GM21381 (cell line): ENCODE measurements at regions not wholly inside any gene's neighbourhood (a gene's known extent, or its start where the extent isn't known, plus 50 kb on each side); places are given as distances from the start of the nearest gene placed in this dataset.

Source experiments
- ATAC-seq: cut with Tn5 transposase; IDR thresholded peaks from one replicate; pipeline ENCODE4 v1.9.1; 2021; ENCODE audit warnings: mild to moderate bottlenecking, moderate library complexity; ENCODE audit not compliant: unreplicated experiment

GRCh38 chr3:82773207-82773606 lies 1011.8 kb upstream of the GBE1 start:
- ATAC-seq, result no peak

- ATAC-seq, result no peak
Observed at GRCh38 chr3:82764521-82764920, 1003.1 kb upstream of the GBE1 start.

GRCh38 chr3:82761858-82762257 lies 1000.4 kb upstream of the GBE1 start:
- no peak for ATAC-seq

- ATAC-seq, result no peak
Observed at GRCh38 chr3:82745544-82745943, 984.1 kb upstream of the GBE1 start.

- no peak for ATAC-seq
Observed at GRCh38 chr3:82743196-82743595, 981.8 kb upstream of the GBE1 start.

- no peak for ATAC-seq
Observed at GRCh38 chr3:82741346-82741745, 979.9 kb upstream of the GBE1 start.

GRCh38 chr3:82739390-82739789 lies 977.9 kb upstream of the GBE1 start:
- ATAC-seq, result no peak

GRCh38 chr3:82736696-82737277 lies 975.3 kb upstream of the GBE1 start:
- ATAC-seq, result no peak

GRCh38 chr3:82715091-82715856 lies 953.8 kb upstream of the GBE1 start:
- ATAC-seq, result no peak

- no peak for ATAC-seq
Observed at GRCh38 chr3:82707035-82707434, 945.6 kb upstream of the GBE1 start.

GRCh38 chr3:82685761-82686160 lies 924.3 kb upstream of the GBE1 start:
- ATAC-seq, result no peak

- no peak for ATAC-seq
Observed at GRCh38 chr3:82676356-82677026, 915.0 kb upstream of the GBE1 start.

- ATAC-seq, result no peak
Observed at GRCh38 chr3:82672966-82673365, 911.5 kb upstream of the GBE1 start.

GRCh38 chr3:82671466-82671865 lies 910.0 kb upstream of the GBE1 start:
- ATAC-seq, result no peak

GRCh38 chr3:82654708-82655107 lies 893.3 kb upstream of the GBE1 start:
- no peak for ATAC-seq

GRCh38 chr3:82643948-82644347 lies 882.5 kb upstream of the GBE1 start:
- no peak for ATAC-seq

- ATAC-seq, result no peak
Observed at GRCh38 chr3:82641701-82642100, 880.3 kb upstream of the GBE1 start.

- ATAC-seq, result no peak
Observed at GRCh38 chr3:82640254-82640653, 878.8 kb upstream of the GBE1 start.

GRCh38 chr3:82637574-82637973 lies 876.1 kb upstream of the GBE1 start:
- no peak for ATAC-seq

GRCh38 chr3:82636177-82636576 lies 874.7 kb upstream of the GBE1 start:
- ATAC-seq, result no peak

- ATAC-seq, result no peak
Observed at GRCh38 chr3:82633319-82633718, 871.9 kb upstream of the GBE1 start.

- no peak for ATAC-seq
Observed at GRCh38 chr3:82629937-82630336, 868.5 kb upstream of the GBE1 start.
